MM.1S (cell line): ENCODE measurements at regions not wholly inside any gene's neighbourhood (a gene's known extent, or its start where the extent isn't known, plus 50 kb on each side); places are given as distances from the start of the nearest gene placed in this dataset.

Source experiments
- EZH2 ChIP-seq: fragments of 300-600 bp; sonication (generic); optimal IDR thresholded peaks from 2 replicates; pipeline ENCODE3; 2017; ENCODE audit warnings: low read depth, mild to moderate bottlenecking, antibody characterized with exemption, low read length, mixed read lengths
- EZH2phosphoT487 ChIP-seq: fragments of 300-600 bp; sonication (generic); IDR thresholded peaks from 2 replicates; pipeline ENCODE4 v1.6.1; 2018; ENCODE audit warnings: antibody characterized with exemption, low read length
- TF ChIP-seq, protein P1 (sequence below): fragments of 300-600 bp; sonication (generic); IDR thresholded peaks from 2 replicates; pipeline ENCODE4 v1.5.1; 2016; ENCODE audit warnings: antibody characterized with exemption, low read length, mixed read lengths

GRCh38 chr14:41130274-41130673, 476.4 kb upstream of the LRFN5 start:
- TF ChIP-seq, protein P1, sequence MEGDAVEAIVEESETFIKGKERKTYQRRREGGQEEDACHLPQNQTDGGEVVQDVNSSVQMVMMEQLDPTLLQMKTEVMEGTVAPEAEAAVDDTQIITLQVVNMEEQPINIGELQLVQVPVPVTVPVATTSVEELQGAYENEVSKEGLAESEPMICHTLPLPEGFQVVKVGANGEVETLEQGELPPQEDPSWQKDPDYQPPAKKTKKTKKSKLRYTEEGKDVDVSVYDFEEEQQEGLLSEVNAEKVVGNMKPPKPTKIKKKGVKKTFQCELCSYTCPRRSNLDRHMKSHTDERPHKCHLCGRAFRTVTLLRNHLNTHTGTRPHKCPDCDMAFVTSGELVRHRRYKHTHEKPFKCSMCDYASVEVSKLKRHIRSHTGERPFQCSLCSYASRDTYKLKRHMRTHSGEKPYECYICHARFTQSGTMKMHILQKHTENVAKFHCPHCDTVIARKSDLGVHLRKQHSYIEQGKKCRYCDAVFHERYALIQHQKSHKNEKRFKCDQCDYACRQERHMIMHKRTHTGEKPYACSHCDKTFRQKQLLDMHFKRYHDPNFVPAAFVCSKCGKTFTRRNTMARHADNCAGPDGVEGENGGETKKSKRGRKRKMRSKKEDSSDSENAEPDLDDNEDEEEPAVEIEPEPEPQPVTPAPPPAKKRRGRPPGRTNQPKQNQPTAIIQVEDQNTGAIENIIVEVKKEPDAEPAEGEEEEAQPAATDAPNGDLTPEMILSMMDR: no peak
- no peak for TF ChIP-seq EZH2phosphoT487
- no peak for TF ChIP-seq EZH2
